ENCODE measurements at regions not wholly inside any gene's neighbourhood (a gene's known extent, or its start where the extent isn't known, plus 50 kb on each side); places are given as distances from the start of the nearest gene placed in this dataset.
"Not testable (repeated sequence)": the region's sequence is repeated elsewhere in the genome, so short reads cannot be mapped to it uniquely, and the experiment has no call there.

GRCh38 chr15:24733659-24734058 lies 58.1 kb downstream of the NPAP1 start:
- DNase-seq (ENCODE audit: low read depth, low spot score): no peak

DNA sequence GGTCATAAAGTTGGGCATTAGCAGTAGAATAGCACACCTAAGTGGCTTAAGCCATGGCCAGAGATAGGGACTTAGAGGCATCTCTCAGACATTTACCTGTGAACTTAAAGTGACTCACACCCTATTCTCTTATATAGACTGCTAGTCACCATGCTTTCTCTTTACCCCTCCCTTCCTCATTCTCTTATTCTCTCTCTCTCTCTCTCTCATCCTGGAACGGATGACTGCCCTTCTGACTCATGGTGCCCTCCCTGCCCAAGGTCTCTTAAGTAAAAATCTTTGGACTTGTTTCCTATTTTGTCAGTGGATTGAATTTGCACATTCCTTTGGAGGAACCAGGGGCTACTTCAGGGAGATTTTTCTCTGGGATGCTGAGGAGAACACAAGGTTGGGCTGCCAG lies 58.8 kb downstream of the NPAP1 start:
- no peak for DNase-seq (ENCODE audit: low read depth, low spot score)

DNA sequence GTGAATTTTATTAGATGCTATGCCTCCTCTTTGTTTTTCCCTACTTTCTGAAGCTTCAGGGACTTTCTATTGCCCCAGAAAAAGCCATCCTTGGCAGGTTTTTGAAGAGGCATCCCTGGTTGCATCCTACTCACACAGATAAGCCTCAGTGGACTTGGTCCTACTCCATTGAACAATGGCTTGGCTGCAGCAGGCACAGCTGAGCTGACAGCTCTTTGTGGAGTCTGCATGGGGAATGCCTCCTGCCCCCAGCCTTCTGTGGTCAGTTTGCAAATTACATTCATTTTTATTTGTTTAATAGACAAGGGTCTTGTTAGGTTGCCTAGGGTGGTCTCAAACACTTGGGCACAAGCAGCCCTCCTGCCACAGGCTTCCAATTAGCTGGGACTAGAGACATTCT lies 69.7 kb downstream of the NPAP1 start:
- no peak for DNase-seq (ENCODE audit: low read depth, low spot score)

- DNase-seq (ENCODE audit: low read depth, low spot score): no peak
These were observed 70.5 kb downstream of the NPAP1 start for GRCh38 chr15:24746094-24746493.

DNA sequence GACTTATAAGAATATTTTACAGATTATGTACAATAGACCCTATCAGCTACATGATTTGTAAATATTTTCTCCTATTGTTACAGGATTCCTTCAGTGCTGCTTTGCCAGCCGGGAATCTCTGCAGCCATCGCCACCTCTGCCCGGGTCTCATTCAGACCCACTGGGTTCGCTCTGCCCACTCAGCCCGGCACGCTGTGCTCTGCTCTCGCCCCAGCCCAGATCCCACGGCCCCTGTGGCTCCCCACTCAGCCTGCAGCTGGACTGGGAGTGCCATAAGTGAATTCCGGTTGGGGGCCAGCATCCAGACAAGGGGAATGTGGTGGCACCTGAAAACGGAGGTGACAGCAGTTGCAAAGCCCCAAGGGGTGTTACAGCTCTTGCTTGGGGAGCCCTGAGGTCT lies 71.8 kb downstream of the NPAP1 start:
- no peak for DNase-seq (ENCODE audit: low read depth, low spot score)

DNA sequence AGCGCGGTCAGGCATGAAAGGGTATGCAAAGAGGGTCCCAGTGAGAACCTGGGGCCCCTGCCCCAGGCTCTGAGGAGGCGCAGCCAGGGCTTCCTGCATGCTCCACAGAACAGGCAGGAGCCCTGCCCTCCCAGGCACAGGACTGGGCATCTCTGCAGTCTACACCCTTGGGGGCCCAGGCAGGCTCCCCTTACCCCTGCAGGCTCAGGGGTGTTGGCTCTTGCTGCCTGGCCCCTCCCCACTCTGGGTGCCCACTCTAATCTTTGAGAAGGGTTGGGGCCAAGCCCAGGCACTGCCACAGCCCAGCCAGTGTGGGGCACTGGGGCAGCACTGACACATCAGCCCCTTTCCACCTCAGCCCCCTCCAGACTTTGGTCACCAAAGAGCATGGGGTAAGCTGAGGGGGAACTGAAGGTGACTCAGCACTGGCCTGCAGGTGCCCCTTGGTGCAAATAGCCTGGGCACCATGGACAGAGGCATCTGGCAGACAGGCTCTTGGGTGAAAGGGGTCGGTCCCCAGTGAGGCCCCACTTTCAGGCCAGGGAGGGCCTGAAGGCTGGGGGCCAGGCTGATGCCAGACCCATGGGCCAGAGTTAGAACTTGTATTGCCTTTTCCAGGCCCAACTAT lies 73.4 kb downstream of the NPAP1 start:
- no peak for DNase-seq (ENCODE audit: low read depth, low spot score)

DNA sequence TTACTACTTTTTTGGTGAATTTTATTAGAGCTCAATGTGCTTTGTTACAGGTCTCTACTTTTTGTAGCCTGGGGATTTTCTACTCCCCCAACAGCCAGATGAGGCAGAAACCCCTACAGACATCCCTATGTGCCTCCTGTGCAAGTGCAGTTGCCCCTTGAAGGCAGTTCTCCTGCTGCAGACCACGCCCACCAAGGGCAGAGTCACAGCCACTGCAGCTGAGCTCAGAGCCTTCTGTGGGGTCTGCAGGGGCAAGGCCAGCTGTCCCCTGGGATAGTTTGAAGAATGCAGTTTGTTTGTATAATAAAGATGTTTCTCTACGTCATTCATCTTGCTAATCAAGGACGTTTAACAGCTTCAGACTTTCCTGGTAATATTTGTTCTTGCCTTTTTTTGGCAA lies 76.8 kb downstream of the NPAP1 start:
- no peak for DNase-seq (ENCODE audit: low read depth, low spot score)

- no peak for DNase-seq (ENCODE audit: low read depth, low spot score)
These were observed 80.5 kb downstream of the NPAP1 start for GRCh38 chr15:24756101-24756500.

DNA sequence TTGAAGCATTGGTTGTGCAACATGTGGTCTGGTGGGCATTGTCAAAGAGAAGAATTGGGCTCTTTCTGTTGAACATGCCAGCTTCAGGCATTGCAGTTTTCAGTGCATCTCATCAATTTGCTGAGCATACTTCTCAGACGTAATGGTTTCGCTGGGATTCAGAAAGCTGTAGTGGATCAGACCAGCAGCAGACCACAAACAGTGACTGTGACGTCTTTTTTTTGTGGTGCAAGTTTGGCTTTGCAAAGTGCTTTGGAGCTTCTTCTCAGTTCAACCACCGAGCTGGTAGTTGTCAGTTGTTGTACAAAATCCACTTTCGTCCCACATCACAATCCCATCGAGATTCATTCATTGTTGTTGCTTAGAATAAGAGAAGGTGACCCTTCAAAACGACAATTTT lies 84.5 kb downstream of the NPAP1 start:
- no peak for DNase-seq (ENCODE audit: low read depth, low spot score)

- DNase-seq (ENCODE audit: low read depth, low spot score): no peak
These were observed 86.2 kb downstream of the NPAP1 start for GRCh38 chr15:24761704-24762302.

- no peak for DNase-seq (ENCODE audit: low read depth, low spot score)
These were observed 88.3 kb downstream of the NPAP1 start for GRCh38 chr15:24763891-24764290.

GRCh38 chr15:24764375-24765171 lies 89.0 kb downstream of the NPAP1 start:
- no peak for DNase-seq (ENCODE audit: low read depth, low spot score)

DNA sequence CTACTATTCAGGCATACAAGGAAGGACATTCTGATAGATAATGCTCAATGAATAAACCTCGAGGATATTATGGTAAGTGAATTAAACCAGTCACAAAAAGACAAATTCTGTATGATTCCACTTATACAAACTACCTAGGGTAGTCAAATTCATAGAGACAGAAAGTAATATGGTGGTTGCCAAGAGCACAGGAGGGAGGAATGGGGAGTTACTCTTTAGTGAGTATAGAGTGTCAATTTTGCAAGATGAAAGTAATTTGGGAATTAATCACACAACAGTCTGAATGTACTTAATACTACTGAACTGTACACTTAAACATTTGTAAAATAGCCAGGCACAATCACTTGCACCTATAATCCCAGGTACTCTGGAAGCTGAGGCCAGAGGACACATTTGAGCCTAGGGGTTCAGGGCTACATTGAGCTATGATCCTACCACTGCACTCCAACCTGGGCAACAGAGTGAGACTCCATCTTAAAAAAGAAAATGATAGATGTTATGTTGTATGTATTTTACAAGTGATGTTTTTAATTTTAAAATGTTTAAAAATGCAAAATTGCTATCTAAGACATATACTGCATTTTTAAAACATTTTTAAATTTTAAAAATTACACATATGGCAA lies 91.0 kb downstream of the NPAP1 start:
- no peak for DNase-seq (ENCODE audit: low read depth, low spot score)

DNA sequence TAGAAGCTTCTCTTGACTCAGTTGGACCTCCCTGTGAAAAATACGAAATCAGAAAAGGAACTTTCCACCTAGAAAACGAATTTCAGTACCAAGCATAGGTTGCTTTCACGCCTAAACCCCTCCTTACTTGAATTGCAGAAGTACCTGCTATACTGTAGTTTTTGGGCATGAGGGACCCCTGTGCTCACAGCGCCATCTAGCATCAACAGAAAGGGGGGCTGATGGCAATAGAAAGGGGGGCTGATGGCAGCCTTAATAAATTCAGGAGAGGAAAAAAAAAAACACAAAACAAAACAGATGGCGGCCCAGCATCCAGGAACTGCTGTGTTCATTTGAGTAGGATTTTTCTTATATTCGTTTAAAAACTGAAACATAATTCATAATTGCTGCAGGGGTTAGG lies 96.7 kb downstream of the NPAP1 start:
- no peak for DNase-seq (ENCODE audit: low read depth, low spot score)

DNA sequence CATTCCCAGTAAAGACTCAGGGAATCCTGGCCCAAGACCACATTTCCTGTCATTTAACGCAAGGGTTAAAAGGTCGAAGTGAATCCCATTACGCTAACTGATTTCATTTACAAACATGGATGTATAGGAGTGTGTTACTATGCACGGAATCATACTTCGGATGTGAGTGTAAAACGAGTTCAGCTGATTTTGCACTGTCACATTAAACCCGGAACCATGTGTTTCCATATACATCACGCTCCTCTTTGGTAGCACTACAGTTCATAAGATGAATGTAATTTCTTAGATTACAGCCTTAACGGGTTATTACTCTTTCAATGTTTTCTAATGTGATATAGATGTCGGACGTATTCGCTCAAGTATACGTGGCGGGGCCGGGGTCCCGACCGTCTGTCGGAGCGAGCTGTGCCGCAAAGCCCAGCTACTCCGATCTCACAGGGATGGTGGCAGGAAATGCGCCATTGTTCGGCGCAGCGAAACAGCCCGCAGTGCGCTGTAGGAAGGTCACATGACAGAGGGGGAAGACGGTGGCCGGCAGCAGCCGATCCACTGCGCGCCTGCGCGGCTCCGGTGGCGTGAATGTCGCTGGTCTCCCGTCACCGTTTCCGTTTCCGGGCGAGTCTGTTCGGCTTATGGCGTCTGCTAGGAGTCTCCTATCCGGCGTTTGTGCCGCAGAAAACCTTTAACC lies 97.3 kb downstream of the NPAP1 start:
- DNase-seq (ENCODE audit: low read depth, low spot score): peak; percentile 29

GRCh38 chr15:24777307-24777706 lies 101.7 kb downstream of the NPAP1 start:
- DNase-seq (ENCODE audit: low read depth, low spot score): no peak

DNA sequence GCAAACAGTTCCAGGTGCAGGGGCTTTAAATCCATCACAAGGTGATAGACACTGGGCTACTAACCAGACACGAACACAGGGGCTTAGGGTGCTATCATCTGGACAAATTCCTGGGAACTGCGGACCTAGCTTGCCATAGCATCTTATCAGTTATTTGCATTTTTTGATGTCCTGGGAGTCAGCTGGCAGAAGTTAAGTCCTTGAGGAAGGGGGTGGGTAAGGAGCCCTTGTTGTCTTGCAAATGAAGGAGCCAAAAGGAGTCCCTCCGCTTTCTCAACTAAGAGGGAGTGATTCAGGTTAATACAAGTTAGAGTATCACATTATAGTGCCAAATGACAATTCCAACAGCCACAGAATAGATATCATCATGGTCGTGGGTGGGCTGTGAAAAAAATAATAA lies 108.9 kb downstream of the NPAP1 start:
- DNase-seq (ENCODE audit: low read depth, low spot score): no peak

DNA sequence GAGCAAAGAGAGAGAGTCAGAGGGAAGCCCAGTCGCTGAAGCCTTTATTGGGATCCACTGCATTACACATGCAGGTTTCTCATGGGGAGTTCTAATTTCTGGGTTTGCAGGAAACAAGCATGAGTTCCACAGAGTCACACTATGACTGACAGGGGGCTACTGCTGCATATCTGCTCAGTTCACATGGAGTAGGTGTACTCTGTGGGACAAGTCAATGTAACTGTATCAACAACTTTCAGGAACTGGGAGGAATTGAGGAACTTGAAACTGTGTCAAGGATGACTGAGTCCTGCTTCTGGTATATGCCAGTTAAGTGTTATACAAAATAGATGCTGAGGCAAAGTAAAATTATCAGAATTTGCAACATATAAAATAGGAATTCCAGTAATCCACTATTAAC lies 110.8 kb downstream of the NPAP1 start:
- no peak for DNase-seq (ENCODE audit: low read depth, low spot score)

- DNase-seq (ENCODE audit: low read depth, low spot score): not testable (repeated sequence)
These were observed 127.0 kb downstream of the NPAP1 start for GRCh38 chr15:24802624-24803023.

- DNase-seq (ENCODE audit: low read depth, low spot score): no peak
These were observed 135.1 kb upstream of the SNRPN start for GRCh38 chr15:24819680-24820079.

GRCh38 chr15:24823473-24823872 lies 131.3 kb upstream of the SNRPN start:
- no peak for DNase-seq (ENCODE audit: low read depth, low spot score)

GRCh38 chr15:24832282-24832681 lies 122.5 kb upstream of the SNRPN start:
- DNase-seq (ENCODE audit: low read depth, low spot score): no peak

All from smooth muscle cell of the brain vasculature (primary cell).